Fibroblast of skin of left quadriceps (primary cell): ENCODE measurements at regions not wholly inside any gene's neighbourhood (a gene's known extent, or its start where the extent isn't known, plus 50 kb on each side); places are given as distances from the start of the nearest gene placed in this dataset.

Source experiments
- DNase-seq, 2 experiments: peaks; one replicate each; pipeline ENCODE4 v3.0.0-alpha.2; 2013; ENCODE audit warnings: low read depth in 2 of 2

- DNase-seq: no peak
These were observed 1175.5 kb downstream of the MAT2B start for GRCh38 chr5:164680812-164681520.

- no peak for DNase-seq
These were observed 1182.0 kb downstream of the MAT2B start for GRCh38 chr5:164687391-164687790.

- no peak for DNase-seq
These were observed 1183.0 kb downstream of the MAT2B start for GRCh38 chr5:164688437-164688836.

GRCh38 chr5:164708831-164709230, 1203.4 kb downstream of the MAT2B start:
- DNase-seq: no peak

- no peak for DNase-seq
These were observed 1208.3 kb downstream of the MAT2B start for GRCh38 chr5:164713682-164714081.

GRCh38 chr5:164721116-164721515, 1215.7 kb downstream of the MAT2B start:
- DNase-seq: no peak

GRCh38 chr5:164721656-164722055, 1216.2 kb downstream of the MAT2B start:
- DNase-seq: no peak

GRCh38 chr5:164722702-164723101, 1217.3 kb downstream of the MAT2B start:
- DNase-seq: no peak

- DNase-seq: no peak
These were observed 1221.6 kb downstream of the MAT2B start for GRCh38 chr5:164727012-164727411.

GRCh38 chr5:164728733-164729132, 1223.3 kb downstream of the MAT2B start:
- no peak for DNase-seq

- DNase-seq: no peak
These were observed 1229.9 kb downstream of the MAT2B start for GRCh38 chr5:164735334-164735733.

GRCh38 chr5:164741376-164741775, 1236.0 kb downstream of the MAT2B start:
- DNase-seq: no peak

GRCh38 chr5:164742025-164742424, 1236.6 kb downstream of the MAT2B start:
- DNase-seq: no peak

- DNase-seq: no peak
These were observed 1241.3 kb downstream of the MAT2B start for GRCh38 chr5:164746723-164747122.

- DNase-seq: no peak
These were observed 1242.0 kb downstream of the MAT2B start for GRCh38 chr5:164747371-164747770.

- DNase-seq: no peak
These were observed 1243.4 kb downstream of the MAT2B start for GRCh38 chr5:164748861-164749260.

- DNase-seq: no peak
These were observed 1248.0 kb downstream of the MAT2B start for GRCh38 chr5:164753434-164753833.

- DNase-seq: no peak
These were observed 1257.8 kb downstream of the MAT2B start for GRCh38 chr5:164763206-164763605.

GRCh38 chr5:164772122-164772521, 1266.7 kb downstream of the MAT2B start:
- no peak for DNase-seq

- no peak for DNase-seq
These were observed 1278.8 kb downstream of the MAT2B start for GRCh38 chr5:164784230-164784629.

GRCh38 chr5:164798110-164798509, 1292.7 kb downstream of the MAT2B start:
- DNase-seq: no peak

- no peak for DNase-seq
These were observed 1294.0 kb downstream of the MAT2B start for GRCh38 chr5:164799391-164799790.

- DNase-seq: no peak
These were observed 1296.5 kb downstream of the MAT2B start for GRCh38 chr5:164801910-164802309.

GRCh38 chr5:164809821-164810220, 1304.4 kb downstream of the MAT2B start:
- no peak for DNase-seq
